H9 (cell line): ENCODE measurements at regions not wholly inside any gene's neighbourhood (a gene's known extent, or its start where the extent isn't known, plus 50 kb on each side); places are given as distances from the start of the nearest gene placed in this dataset.

ENCODE experiments used
- DNase-seq: peaks from one replicate; pipeline ENCODE4 v3.0.0-alpha.2; 2017
- H2AFZ ChIP-seq: one replicate; pipeline ENCODE4 v1.6.1; 2013; ENCODE audit warnings: mild to moderate bottlenecking, low read length, control low read depth, moderate library complexity
- H2AK5ac ChIP-seq: 2 replicates; pipeline ENCODE4 v1.6.1; 2013; ENCODE audit warnings: low read length, control low read depth, mixed read lengths; ENCODE audit not compliant: insufficient read length
- H2BK120ac ChIP-seq: one replicate; pipeline ENCODE4 v1.6.1; 2013; ENCODE audit warnings: low read depth, mild to moderate bottlenecking, low read length, control low read depth, inconsistent platforms; ENCODE audit not compliant: poor library complexity, severe bottlenecking
- H2BK12ac ChIP-seq: 2 replicates; pipeline ENCODE4 v1.6.1; 2013; ENCODE audit warnings: low read length, control low read depth, mixed read lengths, low read depth; ENCODE audit not compliant: insufficient read length
- H2BK15ac ChIP-seq: 2 replicates; pipeline ENCODE4 v1.6.1; 2013; ENCODE audit warnings: low read depth, low read length, control low read depth
- H2BK20ac ChIP-seq: one replicate; pipeline ENCODE4 v1.6.1; 2013; ENCODE audit warnings: low read depth, mild to moderate bottlenecking, low read length, control low read depth, inconsistent platforms; ENCODE audit not compliant: poor library complexity, severe bottlenecking
- H2BK5ac ChIP-seq: 2 replicates; pipeline ENCODE4 v1.6.1; 2013; ENCODE audit warnings: low read length, control low read depth, mixed read lengths; ENCODE audit not compliant: insufficient read length
- H3K14ac ChIP-seq: 2 replicates; pipeline ENCODE4 v1.6.1; 2013; ENCODE audit warnings: low read length, control low read depth; ENCODE audit not compliant: insufficient read depth
- H3K18ac ChIP-seq: 2 replicates; pipeline ENCODE4 v1.6.1; 2013; ENCODE audit warnings: low read depth, mild to moderate bottlenecking, mixed read lengths, low read length, control low read depth; ENCODE audit not compliant: insufficient read length
- H3K23ac ChIP-seq: 2 replicates; pipeline ENCODE4 v1.6.1; 2013; ENCODE audit warnings: low read length, control low read depth, mixed read lengths, low read depth; ENCODE audit not compliant: insufficient read length
- H3K23me2 ChIP-seq: 2 replicates; pipeline ENCODE4 v1.6.1; 2013; ENCODE audit warnings: low read depth, mild to moderate bottlenecking, mixed read lengths, low read length, control low read depth; ENCODE audit not compliant: insufficient read length, poor library complexity, severe bottlenecking
- H3K27ac ChIP-seq: 2 replicates; pipeline ENCODE4 v1.5.1; 2013; ENCODE audit warnings: low read length, control low read depth, mixed read lengths, low read depth; ENCODE audit not compliant: insufficient read length
- H3K27me3 ChIP-seq: 2 replicates; pipeline ENCODE4 v1.6.1; 2013; ENCODE audit warnings: low read length, control low read depth, inconsistent platforms; ENCODE audit not compliant: insufficient read depth
- H3K4ac ChIP-seq: 2 replicates; pipeline ENCODE4 v1.6.1; 2013; ENCODE audit warnings: low read depth, mild to moderate bottlenecking, control low read depth, inconsistent platforms, low read length, moderate library complexity
- H3K4me1 ChIP-seq: 2 replicates; pipeline ENCODE4 v1.6.1; 2013; ENCODE audit warnings: low read length, control low read depth, inconsistent platforms; ENCODE audit not compliant: insufficient read depth
- H3K4me2 ChIP-seq: 2 replicates; pipeline ENCODE4 v1.6.1; 2013; ENCODE audit warnings: low read length, control low read depth, mixed read lengths; ENCODE audit not compliant: insufficient read length, insufficient read depth
- H3K56ac ChIP-seq: 2 replicates; pipeline ENCODE4 v1.6.1; 2013; ENCODE audit warnings: low read depth, mild to moderate bottlenecking, mixed read lengths, low read length, control low read depth; ENCODE audit not compliant: insufficient read length
- H3K79me1 ChIP-seq: 2 replicates; pipeline ENCODE4 v1.6.1; 2013; ENCODE audit warnings: low read depth, mild to moderate bottlenecking, moderate library complexity, low read length, control low read depth, inconsistent platforms; ENCODE audit not compliant: insufficient read depth, poor library complexity, severe bottlenecking
- H3K79me2 ChIP-seq: 2 replicates; pipeline ENCODE4 v1.6.1; 2013; ENCODE audit warnings: low read length, control low read depth, inconsistent platforms; ENCODE audit not compliant: insufficient read depth
- H3K9ac ChIP-seq: 2 replicates; pipeline ENCODE4 v1.6.1; 2013; ENCODE audit warnings: low read length, control low read depth, mixed read lengths; ENCODE audit not compliant: insufficient read length; ENCODE audit errors: extremely low read depth
- H3K9me3 ChIP-seq: one replicate; pipeline ENCODE4 v1.6.1; 2013; ENCODE audit warnings: low read depth, low read length, inconsistent platforms; ENCODE audit not compliant: control insufficient read depth
- H3T11ph ChIP-seq: one replicate; pipeline ENCODE4 v1.6.1; 2013; ENCODE audit warnings: mild to moderate bottlenecking, low read length, control low read depth, inconsistent platforms
- H4K20me1 ChIP-seq: one replicate; pipeline ENCODE4 v1.6.1; 2013; ENCODE audit not compliant: control insufficient read depth, insufficient read length, insufficient read depth
- H4K5ac ChIP-seq: 2 replicates; pipeline ENCODE4 v1.6.1; 2013; ENCODE audit warnings: low read depth, mild to moderate bottlenecking, mixed read lengths, low read length, control low read depth; ENCODE audit not compliant: insufficient read length
- H4K8ac ChIP-seq: replicated peaks from 2 replicates; pipeline ENCODE4 v1.6.1; 2013; ENCODE audit warnings: low read length, control low read depth, mixed read lengths, low read depth; ENCODE audit not compliant: insufficient read length
- H4K91ac ChIP-seq: 2 replicates; pipeline ENCODE4 v1.6.1; 2013; ENCODE audit warnings: low read depth, mild to moderate bottlenecking, moderate library complexity, mixed read lengths, low read length, control low read depth; ENCODE audit not compliant: insufficient read length
- H3K27ac Mint-ChIP-seq, 3 experiments: 2 replicates in 2 of 3; 3 replicates in 1 of 3; pipeline ENCODE4 v1.8.0; 2020 to 2021; ENCODE audit warnings: mixed read lengths in 3 of 3, mild to moderate bottlenecking in 1 of 3, moderate library complexity in 1 of 3
- H3K27me3 Mint-ChIP-seq: 2 replicates; pipeline ENCODE4 v1.8.0; 2021; ENCODE audit warnings: low read depth, mild to moderate bottlenecking, moderate library complexity, mixed read lengths
- H3K36me3 Mint-ChIP-seq, 3 experiments: 2 replicates in 2 of 3; 3 replicates in 1 of 3; pipeline ENCODE4 v1.8.0; 2020 to 2021; ENCODE audit warnings: low read depth in 3 of 3, mixed read lengths in 3 of 3; ENCODE audit not compliant: insufficient read depth in 1 of 3
- H3K4me1 Mint-ChIP-seq, 2 experiments: 2 replicates each; pipeline ENCODE4 v1.8.0; 2020; ENCODE audit warnings: mixed read lengths in 2 of 2
- H3K4me3 Mint-ChIP-seq, 2 experiments: 2 replicates in 1 of 2; 3 replicates in 1 of 2; pipeline ENCODE4 v1.8.0; 2020 to 2021; ENCODE audit warnings: mild to moderate bottlenecking in 2 of 2, mixed read lengths in 2 of 2, moderate library complexity in 1 of 2
- H3K9me3 Mint-ChIP-seq, 2 experiments: 2 replicates in 1 of 2; 3 replicates in 1 of 2; pipeline ENCODE4 v1.8.0; 2020; ENCODE audit warnings: mild to moderate bottlenecking in 2 of 2, mixed read lengths in 2 of 2, moderate library complexity in 1 of 2
- WGBS: extraction: QIAGEN DNeasy Blood & Tissue Kit; methylation state at CpG from one replicate; pipeline ENCODE4 v1.1.7; 2013; ENCODE audit warnings: missing lambda C conversion rate, low lambda C conversion rate, mixed read lengths; ENCODE audit not compliant: insufficient read length; ENCODE audit errors: extremely low coverage; 5-methylcytosine and 5-hydroxymethylcytosine counted together
- TF ChIP-seq, protein P1 (sequence below): fragments of 200-600 bp; sonication (generic); conservative IDR thresholded peaks from 3 replicates; pipeline ENCODE4 v1.8.0; 2021; ENCODE audit warnings: antibody characterized with exemption, mild to moderate bottlenecking

DNA sequence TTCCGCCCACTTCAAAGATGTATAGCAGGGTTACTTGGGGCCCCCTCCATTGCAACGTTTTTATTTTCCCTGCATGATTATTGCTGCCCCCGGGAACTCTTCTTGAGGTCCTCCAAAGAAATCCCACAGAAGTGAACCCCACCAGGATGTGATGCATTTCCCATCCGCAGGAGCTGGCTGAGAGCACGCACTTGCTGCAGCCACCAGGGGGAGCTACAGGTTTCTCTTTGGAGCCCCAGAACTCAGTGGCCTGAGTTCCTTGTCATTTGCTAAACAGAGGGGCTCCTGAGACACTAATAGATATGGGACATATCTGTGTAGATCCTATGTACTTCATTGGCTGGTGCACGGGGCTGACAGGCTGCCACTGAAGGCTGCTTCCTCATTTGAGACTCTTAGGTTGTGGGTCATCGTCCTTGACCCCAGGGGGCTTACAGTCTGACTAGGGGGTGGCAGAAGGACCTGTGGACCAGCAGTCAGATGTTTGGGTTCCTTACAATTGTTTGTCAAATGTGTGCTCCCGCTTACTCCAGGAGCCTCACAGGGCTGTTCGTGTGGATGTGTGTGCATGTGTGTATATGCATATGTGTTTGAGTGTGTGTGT, 52.3 kb upstream of the ENO4 start:
- H4K5ac ChIP-seq: no peak overlapping the region
- Mint-ChIP-seq H3K27ac (no peak overlapping the region), H3K9me3 (peaks cover 0 to 2% of the 10 kb centered on the region in 2 experiments; a peak in 2 of 5 replicates), H3K4me1 (peaks cover 17 to 24% of the 10 kb centered on the region in 2 experiments), H3K27me3 (peaks cover 52% of the 10 kb centered on the region), H3K36me3 (no peaks in the 10 kb centered on the region), H3K4me3 (no peak overlapping the region)
- no peak overlapping the region for H3K18ac ChIP-seq
- no peak overlapping the region for H3K4ac ChIP-seq
- DNase-seq: peak; percentile 83
- H2AK5ac ChIP-seq: no peak overlapping the region
- no peak overlapping the region for H3K27ac ChIP-seq
- H3K27me3 ChIP-seq: no peaks in the 10 kb centered on the region
- no peak overlapping the region for H3K23ac ChIP-seq
- H4K91ac ChIP-seq: no peak overlapping the region
- no peaks in the 10 kb centered on the region for H3K9me3 ChIP-seq
- no peak overlapping the region for H2BK12ac ChIP-seq
- H2BK120ac ChIP-seq: no peak overlapping the region
- H3K79me2 ChIP-seq: no peaks in the 10 kb centered on the region
- H3K4me1 ChIP-seq: peaks cover 10% of the 10 kb centered on the region
- no peak overlapping the region for H2BK15ac ChIP-seq
- H4K20me1 ChIP-seq: no peaks in the 10 kb centered on the region
- H3K4me2 ChIP-seq: no peak overlapping the region
- no peak overlapping the region for H3K9ac ChIP-seq
- H3K79me1 ChIP-seq: no peaks in the 10 kb centered on the region
- H2AFZ ChIP-seq: no peak overlapping the region
- no CpG with 5 or more reads among the region's 9 CpGs for WGBS
- TF ChIP-seq, protein P1, sequence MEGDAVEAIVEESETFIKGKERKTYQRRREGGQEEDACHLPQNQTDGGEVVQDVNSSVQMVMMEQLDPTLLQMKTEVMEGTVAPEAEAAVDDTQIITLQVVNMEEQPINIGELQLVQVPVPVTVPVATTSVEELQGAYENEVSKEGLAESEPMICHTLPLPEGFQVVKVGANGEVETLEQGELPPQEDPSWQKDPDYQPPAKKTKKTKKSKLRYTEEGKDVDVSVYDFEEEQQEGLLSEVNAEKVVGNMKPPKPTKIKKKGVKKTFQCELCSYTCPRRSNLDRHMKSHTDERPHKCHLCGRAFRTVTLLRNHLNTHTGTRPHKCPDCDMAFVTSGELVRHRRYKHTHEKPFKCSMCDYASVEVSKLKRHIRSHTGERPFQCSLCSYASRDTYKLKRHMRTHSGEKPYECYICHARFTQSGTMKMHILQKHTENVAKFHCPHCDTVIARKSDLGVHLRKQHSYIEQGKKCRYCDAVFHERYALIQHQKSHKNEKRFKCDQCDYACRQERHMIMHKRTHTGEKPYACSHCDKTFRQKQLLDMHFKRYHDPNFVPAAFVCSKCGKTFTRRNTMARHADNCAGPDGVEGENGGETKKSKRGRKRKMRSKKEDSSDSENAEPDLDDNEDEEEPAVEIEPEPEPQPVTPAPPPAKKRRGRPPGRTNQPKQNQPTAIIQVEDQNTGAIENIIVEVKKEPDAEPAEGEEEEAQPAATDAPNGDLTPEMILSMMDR: peak; percentile 96
- no peak overlapping the region for H3T11ph ChIP-seq
- no peak overlapping the region for H4K8ac ChIP-seq
- no peaks in the 10 kb centered on the region for H3K23me2 ChIP-seq
- no peak overlapping the region for H2BK5ac ChIP-seq
- no peak overlapping the region for H3K56ac ChIP-seq
- no peak overlapping the region for H2BK20ac ChIP-seq
- no peak overlapping the region for H3K14ac ChIP-seq
